ENCODE measurements at regions not wholly inside any gene's neighbourhood (a gene's known extent, or its start where the extent isn't known, plus 50 kb on each side); places are given as distances from the start of the nearest gene placed in this dataset.

DNA sequence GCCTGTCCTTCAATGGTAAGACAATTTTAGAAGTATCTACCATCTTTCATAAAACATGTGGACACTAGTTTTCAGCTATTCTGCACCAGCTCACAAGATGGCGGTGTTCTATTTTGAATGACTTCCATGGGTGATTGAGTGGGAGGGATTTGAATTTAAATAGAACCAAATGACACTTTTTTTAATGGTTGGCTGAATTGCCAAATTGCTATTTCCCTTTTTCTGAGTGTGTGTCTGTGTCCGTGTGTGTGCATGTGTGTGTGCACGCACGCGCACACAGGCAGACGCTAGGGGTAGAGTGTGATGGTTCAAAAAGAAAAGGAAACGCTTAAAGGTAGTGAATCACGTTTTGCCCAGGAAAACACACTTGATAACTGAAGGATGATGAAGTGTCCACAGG, 362.6 kb downstream of the DAD1 start:
- TF ChIP-seq POLR2AphosphoS5 (IDR thresholded peaks at IDR 0.05; ENCODE audit: low read depth, low read length): no peak
- TF ChIP-seq TAF1 (IDR thresholded peaks at IDR 0.05; ENCODE audit: borderline replicate concordance, insufficient read depth, low read length): no peak

Measured in PFSK-1 (cell line).